NCI-H345 treated with DMSO at 0.1 percent for 48 hours (cell line): ENCODE measurements at regions not wholly inside any gene's neighbourhood (a gene's known extent, or its start where the extent isn't known, plus 50 kb on each side); places are given as distances from the start of the nearest gene placed in this dataset.

Experiments used
- DNase-seq: peaks from one replicate; lab custom pipeline; 2025; ENCODE audit not compliant: unreplicated experiment; lab: John Stamatoyannopoulos, UW

DNA sequence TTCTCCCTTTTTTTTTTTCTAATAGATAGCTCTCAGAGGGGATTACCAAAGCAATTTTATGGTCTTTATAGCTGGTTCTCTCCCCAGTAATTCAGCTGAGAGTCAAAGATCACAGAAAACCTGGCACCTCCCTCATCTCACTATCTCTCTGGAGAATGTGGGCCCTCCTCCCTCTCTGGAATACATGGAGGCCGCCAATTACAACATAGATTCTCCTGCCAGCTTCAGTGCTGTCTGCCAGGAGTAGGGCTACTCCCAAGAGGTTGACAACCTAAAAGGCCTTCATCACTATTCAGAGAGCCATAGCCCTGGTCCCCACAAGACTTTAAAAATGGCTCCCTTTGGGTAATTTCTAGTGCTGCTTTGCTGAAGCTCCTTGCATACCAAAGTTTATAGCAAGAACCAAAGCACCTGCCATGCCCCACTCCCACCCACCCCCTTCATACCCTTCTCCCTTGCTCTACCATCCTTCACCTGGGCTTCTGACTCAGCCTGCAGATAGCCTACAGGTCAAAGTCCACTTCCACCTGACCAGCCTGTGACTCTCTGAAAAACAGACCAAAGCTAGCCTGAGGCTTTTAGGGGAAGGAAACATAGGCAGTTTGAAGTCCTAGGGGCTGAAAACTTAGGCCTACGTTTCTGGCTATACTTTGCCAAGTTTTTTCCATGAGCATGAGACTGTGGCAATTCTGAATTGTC, 472.3 kb downstream of the TNS1 start:
- no peak for DNase-seq

DNA sequence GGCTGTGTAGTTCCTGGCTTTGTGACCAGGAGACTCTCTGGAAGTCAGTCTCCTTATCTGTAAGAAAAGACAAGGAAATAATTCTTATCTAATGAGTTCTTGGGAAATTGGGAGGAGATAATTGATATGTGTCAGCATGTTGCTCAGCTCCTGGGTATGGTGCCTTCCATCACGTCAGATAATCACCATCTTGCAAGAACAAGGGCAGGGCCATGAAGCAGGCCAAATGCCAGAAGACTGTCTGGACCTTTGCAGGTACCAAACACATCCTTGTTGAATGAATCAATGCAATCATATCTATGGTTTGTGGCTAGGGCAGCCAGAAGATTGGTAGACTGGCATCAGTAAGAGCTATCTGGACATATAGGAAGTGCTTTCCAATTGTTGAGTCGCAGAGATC, 473.5 kb downstream of the TNS1 start:
- no peak for DNase-seq

DNA sequence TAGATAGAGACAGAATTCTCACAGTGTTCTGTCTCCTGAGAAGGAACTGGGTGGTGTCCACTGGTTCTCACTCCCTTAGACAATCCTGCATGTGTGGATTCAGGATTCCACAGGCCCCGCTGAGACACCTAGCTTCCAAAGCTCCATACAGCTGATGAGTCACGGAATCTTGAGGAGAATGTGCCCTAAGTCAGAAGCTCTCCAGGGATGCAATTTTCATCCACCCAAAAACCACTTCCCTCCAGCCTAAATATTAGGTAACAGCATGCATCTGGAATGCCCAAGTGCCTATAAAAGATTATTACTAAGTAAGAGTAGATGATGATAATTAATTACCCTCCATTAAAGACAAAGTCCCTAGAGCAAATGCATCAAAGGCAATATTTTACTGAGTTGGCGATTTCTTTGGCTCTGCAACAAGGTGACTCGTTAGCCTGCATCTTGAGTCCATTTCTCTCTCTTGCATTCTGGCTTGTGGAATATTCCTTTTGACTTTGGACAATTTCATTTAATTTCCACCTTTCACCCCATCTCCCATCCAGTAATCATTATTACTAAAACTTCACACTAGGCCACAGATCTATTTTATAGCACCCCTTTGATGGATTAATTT, 475.1 kb downstream of the TNS1 start:
- no peak for DNase-seq

DNA sequence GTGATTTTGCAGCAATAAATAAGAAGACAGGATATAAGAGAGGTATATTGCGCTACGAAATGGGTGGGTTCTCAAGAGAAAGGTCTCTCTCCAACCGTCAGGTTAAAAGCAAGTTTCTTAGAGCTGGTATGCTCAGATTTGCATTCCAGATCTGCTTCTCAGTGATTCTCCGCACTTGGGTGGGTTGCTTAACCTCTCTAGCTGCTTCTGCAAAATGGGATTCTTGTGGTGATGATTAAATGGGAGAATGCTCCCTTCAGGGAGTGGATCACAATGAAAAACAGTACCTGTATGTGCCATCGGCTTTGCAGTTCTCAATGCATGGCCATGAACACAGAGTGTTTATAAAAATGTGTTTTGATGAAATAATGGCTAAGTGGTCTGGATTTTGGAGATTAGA, 477.7 kb downstream of the TNS1 start:
- no peak for DNase-seq

DNA sequence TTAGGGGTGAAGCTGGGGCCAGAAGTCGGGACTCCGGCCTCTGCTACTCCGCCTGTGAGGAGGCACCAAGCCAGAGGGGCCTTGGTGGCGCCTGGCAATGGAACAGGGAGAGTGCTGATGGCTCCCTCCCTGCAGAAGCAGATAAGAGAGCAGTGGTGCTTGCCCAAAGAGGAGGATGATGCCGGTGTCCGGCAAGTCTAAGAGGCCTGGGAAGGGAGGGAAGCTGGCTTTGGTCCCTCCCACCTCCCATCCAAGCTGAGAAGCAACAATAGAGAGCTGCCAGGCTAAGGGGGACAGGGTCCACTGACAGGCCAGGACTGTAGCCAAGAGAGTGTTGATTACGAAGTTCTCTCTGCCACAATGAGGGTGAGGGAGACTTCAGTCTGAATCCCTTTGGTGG, 479.5 kb downstream of the TNS1 start:
- no peak for DNase-seq

DNA sequence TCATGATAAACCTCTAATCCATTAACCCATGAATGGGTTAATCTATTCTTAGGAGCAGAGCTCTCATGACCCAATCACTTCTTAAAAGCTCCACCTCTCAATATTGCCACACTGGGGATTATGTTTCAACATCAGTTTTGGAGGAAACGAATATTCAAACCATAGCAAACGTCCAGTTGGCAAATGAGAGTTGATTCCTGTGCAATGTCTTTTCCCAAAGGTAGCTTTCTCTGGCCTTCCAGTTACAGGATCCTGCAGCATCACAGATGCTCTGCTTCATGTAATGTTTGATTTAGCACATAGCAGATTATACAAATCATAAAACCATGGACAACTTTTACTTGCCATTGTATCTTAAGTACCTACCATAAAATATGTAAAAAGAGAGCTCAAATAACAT, 481.0 kb downstream of the TNS1 start:
- DNase-seq = no peak

DNA sequence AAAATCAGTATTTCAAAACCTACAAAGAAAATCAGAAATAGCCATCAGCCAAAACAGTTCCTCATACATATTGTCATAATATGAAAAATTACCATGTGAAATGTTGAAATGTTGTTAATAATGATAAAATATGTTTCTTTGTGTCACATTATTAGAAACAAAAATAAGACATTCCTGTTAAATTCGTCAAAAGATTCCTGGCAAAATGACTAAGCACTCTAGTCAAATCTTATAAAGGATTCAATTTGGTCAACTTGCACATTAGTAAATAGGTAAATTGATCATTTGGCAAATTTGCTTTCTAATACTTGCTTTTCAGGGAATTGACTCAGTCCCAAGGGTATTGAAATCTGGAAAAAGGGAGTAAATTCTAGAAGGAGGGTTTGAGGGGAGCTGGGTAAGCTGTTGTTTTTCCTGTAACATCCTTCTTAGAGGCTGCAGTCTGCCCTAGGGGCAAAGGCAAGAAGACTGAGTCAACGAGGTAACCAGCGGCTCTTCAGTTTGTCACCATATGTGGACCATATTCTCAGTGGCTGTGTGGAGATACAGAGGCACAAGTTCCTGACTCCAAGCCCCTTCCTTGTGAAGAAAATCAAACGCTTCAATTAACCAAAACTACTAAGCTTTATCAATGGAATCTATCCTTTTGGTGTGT, 482.3 kb downstream of the TNS1 start:
- no peak for DNase-seq

DNA sequence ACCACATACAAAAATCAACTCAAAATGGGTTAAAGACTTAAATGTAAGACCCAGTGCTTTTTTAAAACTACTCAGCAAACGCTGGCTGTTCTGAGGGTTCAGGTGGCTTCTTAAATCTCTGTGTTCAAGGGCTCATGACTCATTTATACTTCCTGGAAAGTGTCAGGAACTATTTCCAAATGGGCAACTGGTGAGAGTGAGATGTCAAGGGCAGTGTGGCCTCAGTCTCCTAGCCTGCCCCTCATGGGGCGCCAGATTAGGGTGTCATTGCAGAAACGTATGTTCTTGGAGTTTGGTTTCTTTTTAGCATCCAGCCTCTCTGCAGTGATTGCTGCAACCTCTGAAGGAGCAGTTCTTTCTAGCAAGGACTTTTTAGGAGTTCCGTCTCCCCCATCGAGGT, 485.4 kb downstream of the TNS1 start:
- DNase-seq = no peak

DNA sequence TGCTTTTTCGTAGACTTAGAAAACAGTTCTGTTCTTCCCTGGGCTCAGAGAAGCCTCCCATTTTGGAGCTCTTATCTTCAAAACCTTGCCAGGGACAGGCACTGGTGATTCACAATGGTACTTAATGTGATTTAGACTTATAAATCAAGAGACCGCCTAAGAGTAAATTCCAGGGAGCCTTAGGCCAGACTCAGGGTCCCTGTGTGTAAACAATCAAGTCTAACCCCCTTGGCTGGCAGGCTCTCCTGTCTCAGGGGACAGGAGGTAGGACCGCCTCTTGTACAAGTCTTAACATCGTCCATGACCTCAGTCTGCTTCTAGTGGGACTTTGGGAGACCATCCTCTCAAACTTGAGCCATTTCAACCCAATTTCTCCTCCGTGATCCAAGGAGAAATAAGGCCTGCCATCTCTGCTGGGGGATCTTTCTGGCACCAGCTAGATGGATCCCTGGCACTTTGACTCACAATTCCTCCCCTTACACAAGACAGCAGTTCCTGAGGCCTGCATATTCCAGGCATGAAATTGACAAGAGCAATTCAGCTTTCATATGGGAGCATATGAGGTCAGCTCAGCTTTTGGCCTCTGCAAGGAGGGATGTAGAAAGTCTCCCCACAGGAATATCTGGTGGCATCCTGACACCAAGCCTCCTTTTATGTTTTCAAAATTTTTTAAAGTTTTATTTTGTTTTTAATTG, 487.0 kb downstream of the TNS1 start:
- no peak for DNase-seq

DNA sequence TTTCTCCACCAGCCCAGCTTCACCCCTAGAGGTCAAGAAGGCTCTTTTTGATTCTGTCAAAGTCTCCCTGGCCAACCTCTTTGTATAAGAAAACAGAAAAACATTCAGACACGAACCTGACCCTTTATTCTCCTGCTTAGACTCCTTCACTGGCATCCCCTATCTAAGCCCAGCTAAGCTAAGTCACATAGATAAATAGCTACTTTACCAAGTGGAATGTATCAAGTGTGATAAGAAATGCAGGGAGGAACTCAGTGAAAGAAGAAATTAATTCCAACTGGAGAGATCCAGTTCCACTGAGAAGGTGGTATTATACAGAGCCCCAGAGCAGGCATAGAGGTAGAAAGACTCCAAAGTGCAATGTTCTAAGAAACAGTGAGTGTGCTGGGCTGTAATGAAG, 489.5 kb downstream of the TNS1 start:
- no peak for DNase-seq

DNA sequence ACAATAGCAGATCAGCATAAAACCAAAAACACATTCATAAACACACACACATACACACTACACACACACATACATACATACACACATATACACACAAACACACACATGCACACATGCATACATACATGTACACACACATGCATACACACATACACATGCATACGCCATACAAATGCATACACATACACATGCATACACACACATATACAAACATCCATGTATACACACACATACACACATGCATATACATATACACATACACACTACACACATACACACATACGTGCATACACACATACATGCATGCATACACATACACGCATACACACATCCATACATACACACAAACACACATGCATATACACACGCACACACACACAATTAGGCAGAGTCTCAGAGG, 490.1 kb downstream of the TNS1 start:
- no peak for DNase-seq

DNA sequence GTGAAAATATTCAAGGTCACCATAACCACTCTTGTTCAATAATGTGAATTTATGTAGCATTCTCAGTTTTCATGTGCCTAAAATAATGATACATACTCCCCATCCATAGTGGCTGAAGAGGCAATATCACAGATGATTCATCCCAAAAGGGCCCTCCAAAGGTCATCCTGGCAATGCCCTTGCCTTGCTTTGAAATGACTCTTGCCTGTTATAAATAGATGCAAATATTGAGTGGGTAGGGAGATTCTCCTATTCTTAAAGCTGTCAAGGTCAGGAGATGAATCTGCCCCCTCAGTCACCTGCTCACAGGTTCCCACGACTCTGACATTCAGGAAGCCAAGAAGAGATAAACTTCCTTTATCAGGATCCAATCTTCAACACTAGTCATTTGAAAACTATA, 490.5 kb downstream of the TNS1 start:
- DNase-seq = no peak

DNA sequence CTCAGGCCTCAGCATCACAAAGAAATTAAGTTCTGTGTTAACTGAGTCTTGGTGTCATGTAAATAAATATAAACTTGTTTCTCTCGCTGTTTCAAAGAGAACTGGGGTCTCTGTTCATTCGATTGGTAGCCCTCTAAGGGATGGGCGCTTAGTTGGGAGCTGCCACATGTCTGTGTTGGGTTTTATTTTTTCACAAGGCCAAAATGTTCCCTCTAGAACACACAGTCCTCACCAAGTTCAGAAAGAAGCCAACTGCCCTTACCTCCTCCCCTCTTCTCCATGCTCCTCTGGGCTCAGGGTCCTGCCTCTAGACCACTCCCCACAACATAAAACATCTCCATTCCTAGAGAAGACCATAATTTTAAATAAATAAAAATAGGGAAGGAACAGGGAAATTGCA, 490.9 kb downstream of the TNS1 start:
- DNase-seq = no peak

DNA sequence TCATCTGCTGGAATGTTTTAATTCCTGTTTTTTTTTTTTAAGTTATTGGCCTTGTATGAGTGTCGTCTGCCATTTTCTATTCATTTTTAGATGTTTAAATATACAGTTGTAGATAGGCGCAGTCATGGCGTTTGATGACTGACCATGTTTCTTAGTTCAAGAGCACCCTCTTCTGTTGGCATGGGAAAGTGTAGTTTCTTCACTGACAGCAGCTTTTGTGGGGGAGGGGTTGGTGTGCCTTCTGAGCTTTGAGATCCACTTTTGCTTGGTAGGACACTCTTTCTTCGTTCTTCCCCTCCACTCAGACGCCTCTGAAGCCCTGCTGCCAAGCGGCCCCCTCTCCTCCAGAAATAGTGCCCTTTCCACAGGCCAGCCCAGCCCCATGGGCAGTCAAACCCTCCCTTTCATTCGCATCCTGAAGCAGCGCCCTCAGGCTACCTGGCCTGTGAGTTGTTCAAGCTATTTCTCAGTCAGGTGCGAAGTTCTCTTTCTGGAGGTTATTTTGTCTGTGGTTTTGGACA, 492.0 kb downstream of the TNS1 start:
- peak; percentile 82 for DNase-seq

DNA sequence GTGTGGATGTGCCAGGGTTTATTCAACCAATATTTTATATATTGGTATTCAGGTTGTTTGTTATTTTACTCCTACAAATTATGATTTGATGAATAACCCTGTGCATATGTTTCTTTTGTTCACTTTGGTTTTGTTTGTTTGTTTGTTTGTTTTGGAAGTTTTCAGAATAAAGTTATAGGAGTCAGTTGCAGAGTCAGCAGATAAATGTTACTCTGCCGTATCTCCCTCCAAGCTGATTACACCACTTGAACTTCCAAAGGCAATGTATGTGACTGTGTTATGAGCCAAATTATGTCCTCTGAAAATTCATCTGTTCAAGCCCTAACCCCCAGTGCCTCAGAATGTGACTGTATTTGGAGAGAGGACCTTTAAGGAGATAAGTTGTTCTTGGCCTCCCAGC, 497.5 kb downstream of the TNS1 start:
- no peak for DNase-seq

DNA sequence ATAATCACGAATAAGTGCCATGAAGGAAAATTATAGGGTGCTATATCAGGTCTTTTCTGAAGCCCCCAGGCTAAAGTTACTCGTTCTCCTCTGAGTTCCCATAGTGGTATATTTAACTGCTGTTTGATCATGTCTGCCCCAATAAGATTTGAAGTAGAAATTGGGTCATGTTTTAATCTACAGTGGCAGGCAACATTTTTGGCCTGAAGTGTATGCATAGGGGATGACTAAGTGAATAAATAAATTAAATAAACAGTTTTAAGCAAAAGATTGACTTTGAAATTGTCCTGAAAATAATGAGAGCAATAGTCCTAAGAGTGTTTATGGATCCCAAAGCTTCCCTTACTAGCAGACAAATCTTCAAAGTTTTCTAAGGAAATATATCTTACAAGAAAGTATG, 500.9 kb downstream of the TNS1 start:
- no peak for DNase-seq

DNA sequence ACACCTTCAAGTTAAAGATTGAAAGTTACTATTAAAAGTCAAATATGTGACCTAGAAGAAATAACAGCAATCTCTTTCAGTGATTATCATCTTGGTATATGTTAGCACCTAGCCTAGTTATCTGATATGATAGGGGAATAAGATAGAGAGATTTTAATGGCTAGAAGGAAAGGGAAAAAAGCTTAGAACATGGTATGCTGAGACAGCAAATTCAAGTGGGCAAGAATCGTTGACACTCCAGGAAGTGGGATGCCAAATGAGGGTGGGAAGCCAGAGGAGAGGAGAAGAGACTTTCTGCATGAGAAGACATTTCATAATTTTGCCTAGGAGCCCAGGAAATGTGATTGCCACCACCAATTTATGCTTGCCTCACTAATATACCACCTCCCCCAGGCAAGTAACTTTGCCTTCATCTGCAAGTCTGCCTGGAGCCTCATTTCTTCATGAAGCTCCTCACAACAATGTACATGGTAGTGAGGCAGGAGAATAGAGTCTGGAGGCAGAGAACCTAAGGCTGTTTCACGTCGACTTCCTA, 504.9 kb downstream of the TNS1 start:
- DNase-seq = no peak

DNA sequence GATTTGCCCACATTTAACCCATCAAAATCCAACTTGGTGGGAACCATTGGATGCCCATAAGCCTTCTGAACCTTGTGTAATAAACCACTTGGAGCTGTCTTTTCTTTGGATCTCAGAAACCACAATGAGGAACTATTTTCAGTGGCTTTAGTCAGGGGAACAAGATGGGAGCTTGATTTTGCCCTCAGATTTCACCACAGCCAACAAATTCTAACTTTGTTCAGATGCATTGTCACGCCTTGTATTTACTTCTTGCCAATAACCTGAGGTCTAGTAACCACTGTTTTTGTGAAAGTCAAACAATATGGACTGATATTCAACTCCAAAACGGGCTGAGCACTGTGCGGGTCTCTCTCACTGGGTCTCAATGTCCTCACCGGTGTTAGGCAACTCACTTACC, 508.2 kb downstream of the TNS1 start:
- DNase-seq = no peak

DNA sequence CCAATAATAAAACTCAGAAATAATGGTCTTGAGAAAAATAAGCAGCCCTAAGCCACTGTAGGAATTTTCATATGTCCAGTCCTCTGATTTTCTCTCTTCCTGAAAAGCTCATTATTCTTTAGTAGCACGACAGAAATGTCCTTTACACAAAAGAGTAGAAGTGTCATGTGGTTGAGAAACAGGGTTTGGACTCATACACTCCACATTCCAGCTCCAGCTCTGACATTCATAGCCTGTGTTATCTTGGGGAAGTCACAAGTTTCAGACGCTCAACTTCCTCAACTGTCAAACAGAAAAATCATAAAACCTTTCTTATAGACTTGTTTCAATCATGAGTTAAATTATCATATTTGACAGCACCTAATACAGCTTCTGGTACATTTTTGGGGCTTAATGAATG, 511.5 kb downstream of the TNS1 start:
- DNase-seq = no peak

DNA sequence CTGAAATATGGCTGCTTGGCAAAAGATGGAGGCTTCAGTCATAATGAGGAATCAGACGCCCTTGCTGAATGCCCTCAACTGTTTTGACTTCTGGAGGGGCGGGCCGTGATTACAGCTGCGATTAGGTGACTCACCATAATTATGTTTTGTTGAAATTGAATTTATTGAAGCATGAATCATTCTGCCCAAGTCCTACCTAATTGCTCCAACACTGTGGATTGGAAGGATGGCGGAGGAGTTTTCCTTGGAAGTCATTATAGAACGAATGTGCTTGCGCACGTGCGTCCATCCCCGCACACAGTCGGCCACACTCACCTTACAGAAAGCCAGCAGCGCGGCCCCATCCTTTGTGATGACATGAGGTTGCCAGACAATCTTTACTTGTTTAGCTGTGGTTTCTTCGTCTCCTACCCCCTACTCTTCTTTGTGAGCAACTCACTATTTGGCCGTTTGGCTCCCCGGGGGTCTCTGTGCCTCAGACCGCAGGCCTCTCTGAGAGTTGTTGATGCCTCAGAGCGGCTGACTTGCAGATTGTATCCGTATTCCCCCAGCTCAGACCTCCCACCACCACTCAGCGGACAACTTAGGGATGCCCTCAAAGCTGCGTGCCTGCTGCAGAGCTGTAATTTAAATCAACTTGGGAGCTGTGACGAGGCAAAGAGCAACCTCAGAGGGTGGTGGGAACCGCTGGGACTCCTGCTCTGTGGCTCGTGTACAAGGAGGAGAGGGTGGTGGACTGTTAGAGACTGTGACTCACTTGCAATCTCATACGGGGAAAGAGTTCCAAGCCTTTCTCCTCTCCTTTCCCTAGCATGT, 513.4 kb downstream of the TNS1 start:
- no peak for DNase-seq

DNA sequence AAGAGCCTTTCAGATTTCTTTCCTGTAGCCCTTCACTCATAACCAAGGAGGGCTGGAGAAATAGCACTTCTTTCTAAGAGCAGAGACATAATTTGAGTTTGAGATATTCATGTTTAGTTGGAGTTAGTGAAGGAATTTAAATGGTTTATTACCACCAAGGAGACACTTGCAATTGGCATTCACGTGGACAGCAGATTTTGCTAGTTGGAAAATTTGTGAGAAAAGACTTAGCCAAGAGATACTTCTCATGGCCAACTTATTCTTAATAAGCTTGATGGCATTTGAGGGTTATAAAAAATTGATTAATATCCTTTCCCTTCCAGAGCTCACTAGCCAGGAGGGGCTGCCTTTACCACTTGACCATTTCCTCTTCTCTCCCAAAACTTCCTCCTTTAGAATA, 518.7 kb downstream of the TNS1 start:
- no peak for DNase-seq
